CD4-positive, CD25-positive, alpha-beta regulatory T cell (primary cell): ENCODE measurements at regions not wholly inside any gene's neighbourhood (a gene's known extent, or its start where the extent isn't known, plus 50 kb on each side); places are given as distances from the start of the nearest gene placed in this dataset.

ENCODE experiments used
- ATAC-seq, 2 donors: fragments of 150-1000 bp; cut with Tn5 transposase; one replicate each; pipeline ENCODE4 v1.10.0; 2021; ENCODE audit warnings: low read depth in 2 of 2, moderate number of reproducible peaks in 2 of 2, moderate library complexity in 1 of 2
- DNase-seq, 3 donors: peaks; one replicate each; pipeline versions ENCODE4 v3.0.0 to v3.0.0-alpha.2; 2012 to 2022; ENCODE audit warnings: mixed read lengths in 1 of 3
- H3K27ac ChIP-seq: one replicate; pipeline ENCODE4 v1.7.0; 2013; ENCODE audit warnings: mild to moderate bottlenecking, low read length; ENCODE audit not compliant: insufficient read depth, poor library complexity, severe bottlenecking
- H3K27me3 ChIP-seq: one replicate; pipeline ENCODE4 v1.7.0; 2013; ENCODE audit warnings: low read length; ENCODE audit not compliant: control insufficient read depth, insufficient read depth
- H3K36me3 ChIP-seq: one replicate; pipeline ENCODE4 v1.7.0; 2013; ENCODE audit warnings: mild to moderate bottlenecking, low read length, moderate library complexity; ENCODE audit not compliant: control insufficient read depth, insufficient read depth
- H3K4me1 ChIP-seq: 2 replicates; pipeline ENCODE4 v1.7.0; 2013; ENCODE audit warnings: mild to moderate bottlenecking, low read length; ENCODE audit not compliant: insufficient read depth, control insufficient read depth, poor library complexity, severe bottlenecking
- H3K4me3 ChIP-seq: one replicate; pipeline ENCODE4 v1.7.0; 2013; ENCODE audit warnings: low read depth, mild to moderate bottlenecking, low read length, moderate library complexity
- H3K9me3 ChIP-seq, 2 experiments: 1 replicate in 1 of 2; 2 replicates in 1 of 2; pipeline ENCODE4 v1.7.0; 2013; ENCODE audit warnings: low read length in 2 of 2, mild to moderate bottlenecking in 1 of 2, moderate library complexity in 1 of 2; ENCODE audit not compliant: control insufficient read depth in 2 of 2
- H3K27ac Mint-ChIP-seq, 3 donors: one replicate each; pipeline ENCODE4 v1.8.0; 2020 to 2022; ENCODE audit warnings: mild to moderate bottlenecking in 3 of 3, mixed read lengths in 3 of 3, moderate library complexity in 2 of 3
- H3K27me3 Mint-ChIP-seq: one replicate; pipeline ENCODE4 v1.8.0; 2022; ENCODE audit warnings: mild to moderate bottlenecking, mixed read lengths
- H3K36me3 Mint-ChIP-seq: one replicate; pipeline ENCODE4 v1.8.0; 2020; ENCODE audit warnings: mixed read lengths
- H3K4me1 Mint-ChIP-seq, 4 donors: one replicate each; pipeline ENCODE4 v1.8.0; 2020 to 2022; ENCODE audit warnings: mixed read lengths in 4 of 4, mild to moderate bottlenecking in 1 of 4
- H3K4me3 Mint-ChIP-seq, 4 donors: one replicate each; pipeline ENCODE4 v1.8.0; 2020 to 2022; ENCODE audit warnings: mild to moderate bottlenecking in 4 of 4, mixed read lengths in 4 of 4, moderate library complexity in 3 of 4
- H3K9me3 Mint-ChIP-seq, 7 donors: one replicate each; pipeline ENCODE4 v1.8.0; 2020 to 2022; ENCODE audit warnings: mixed read lengths in 7 of 7, mild to moderate bottlenecking in 3 of 7, moderate library complexity in 2 of 7

DNA sequence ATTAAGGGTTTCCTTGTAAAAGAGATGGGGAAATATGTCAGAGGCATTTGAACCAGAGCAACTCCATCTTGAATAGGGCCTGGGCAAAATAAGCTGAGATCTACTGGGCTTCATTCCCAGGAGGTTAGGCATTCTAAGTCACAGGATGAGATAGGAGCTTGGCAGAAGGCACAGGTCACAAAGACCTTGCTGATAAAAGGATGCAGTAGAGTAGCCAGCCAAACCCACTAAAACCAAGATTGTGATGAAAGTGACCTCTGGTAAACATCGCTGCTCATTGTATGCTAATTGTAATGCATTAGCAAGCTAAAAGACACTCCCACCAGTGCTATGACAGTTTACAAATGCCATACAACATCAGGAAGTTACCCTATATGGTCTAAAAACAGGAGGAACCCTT, 1390.3 kb downstream of the RAPGEF2 start:
- H3K4me3 Mint-ChIP-seq = no peak overlapping the region
- Histone ChIP-seq H3K4me3 (no peak overlapping the region), H3K9me3 (peaks cover 3 to 8% of the 10 kb centered on the region in 2 experiments), H3K27ac (no peak overlapping the region), H3K4me1 (no peaks in the 10 kb centered on the region), H3K36me3 (no peaks in the 10 kb centered on the region), H3K27me3 (no peaks in the 10 kb centered on the region)
- H3K9me3 Mint-ChIP-seq = peaks cover 0 to 39% (median 6%) of the 10 kb centered on the region in 7 donors
- no peaks in the 10 kb centered on the region for H3K27me3 Mint-ChIP-seq
- no peak for DNase-seq
- no peaks in the 10 kb centered on the region for H3K36me3 Mint-ChIP-seq
- H3K27ac Mint-ChIP-seq = no peak overlapping the region
- no peaks in the 10 kb centered on the region for H3K4me1 Mint-ChIP-seq
- no peak for ATAC-seq

DNA sequence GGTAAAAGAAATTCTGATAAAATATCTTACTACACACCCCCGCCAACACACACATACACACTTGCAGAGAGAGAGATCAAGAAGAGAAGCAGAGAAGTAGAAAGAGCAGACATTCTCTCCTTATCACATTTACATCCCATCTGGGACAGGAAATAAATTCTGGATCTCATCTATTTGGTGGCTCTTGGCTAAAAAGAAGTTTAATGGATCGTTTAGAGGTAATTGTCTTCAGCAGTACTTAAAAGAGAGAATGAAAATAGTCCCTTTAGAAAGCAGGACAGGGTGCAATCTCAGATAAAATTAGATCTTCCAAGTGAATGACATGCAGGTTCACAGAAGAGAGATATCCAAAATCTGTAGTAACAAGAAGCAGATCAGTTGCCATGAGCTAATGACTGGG, 1392.5 kb downstream of the RAPGEF2 start:
- H3K4me1 ChIP-seq = no peaks in the 10 kb centered on the region
- DNase-seq = no peak
- no peak overlapping the region for H3K4me3 Mint-ChIP-seq
- H3K27me3 ChIP-seq = no peaks in the 10 kb centered on the region
- no peak for ATAC-seq
- no peaks in the 10 kb centered on the region for H3K36me3 ChIP-seq
- H3K9me3 ChIP-seq = peaks cover 0 to 5% of the 10 kb centered on the region in 2 experiments
- no peaks in the 10 kb centered on the region for H3K36me3 Mint-ChIP-seq
- H3K4me3 ChIP-seq = no peak overlapping the region
- no peaks in the 10 kb centered on the region for H3K27me3 Mint-ChIP-seq
- peaks cover 0 to 23% (median 8%) of the 10 kb centered on the region in 7 donors for H3K9me3 Mint-ChIP-seq
- H3K4me1 Mint-ChIP-seq = no peaks in the 10 kb centered on the region
- H3K27ac Mint-ChIP-seq = no peak overlapping the region
- no peak overlapping the region for H3K27ac ChIP-seq

- Mint-ChIP-seq H3K4me3 (no peak overlapping the region), H3K27me3 (no peaks in the 10 kb centered on the region), H3K4me1 (no peaks in the 10 kb centered on the region), H3K27ac (no peak overlapping the region), H3K9me3 (peaks cover 4 to 13% (median 8%) of the 10 kb centered on the region in 7 donors), H3K36me3 (no peaks in the 10 kb centered on the region)
- no peak overlapping the region for H3K4me3 ChIP-seq
- no peak overlapping the region for H3K27ac ChIP-seq
- no peaks in the 10 kb centered on the region for H3K36me3 ChIP-seq
- H3K27me3 ChIP-seq = no peaks in the 10 kb centered on the region
- DNase-seq (no peak), ATAC-seq (no peak)
- H3K9me3 ChIP-seq = peaks cover 0 to 5% of the 10 kb centered on the region in 2 experiments
- H3K4me1 ChIP-seq = no peaks in the 10 kb centered on the region
These were observed 1395.3 kb downstream of the RAPGEF2 start for GRCh38 chr4:160498211-160498610.

GRCh38 chr4:160505724-160506123, 1402.8 kb downstream of the RAPGEF2 start:
- ATAC-seq (no peak), DNase-seq (no peak)
- Histone ChIP-seq H3K9me3 (no peaks in the 10 kb centered on the region), H3K27ac (no peak overlapping the region), H3K4me1 (no peaks in the 10 kb centered on the region), H3K27me3 (no peaks in the 10 kb centered on the region), H3K36me3 (no peaks in the 10 kb centered on the region), H3K4me3 (no peak overlapping the region)
- Mint-ChIP-seq H3K4me1 (no peaks in the 10 kb centered on the region), H3K36me3 (no peaks in the 10 kb centered on the region), H3K4me3 (no peak overlapping the region), H3K9me3 (peaks cover 3 to 21% (median 5%) of the 10 kb centered on the region in 7 donors), H3K27ac (no peak overlapping the region), H3K27me3 (no peaks in the 10 kb centered on the region)

DNA sequence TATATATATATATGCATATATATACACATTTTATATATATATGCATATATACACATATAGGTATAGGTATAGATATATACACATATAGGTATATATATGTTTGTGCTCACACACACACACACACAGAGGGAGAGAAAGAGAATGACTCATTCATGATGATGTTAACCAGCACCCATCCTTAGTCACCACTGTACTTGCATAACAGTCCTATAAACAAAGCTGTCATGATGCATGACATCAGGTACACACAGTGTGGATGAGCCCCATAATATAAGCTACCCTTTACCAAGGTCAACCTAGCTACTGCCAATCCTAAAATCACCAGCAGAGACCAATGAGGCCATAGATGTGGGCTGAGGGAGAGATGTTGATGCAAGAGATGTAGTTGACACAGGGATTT, 1408.0 kb downstream of the RAPGEF2 start:
- Mint-ChIP-seq H3K4me3 (no peak overlapping the region), H3K9me3 (peaks cover 0 to 11% (median 5%) of the 10 kb centered on the region in 7 donors), H3K27me3 (no peaks in the 10 kb centered on the region), H3K36me3 (no peaks in the 10 kb centered on the region), H3K27ac (no peak overlapping the region), H3K4me1 (no peaks in the 10 kb centered on the region)
- DNase-seq = no peak
- no peak for ATAC-seq
- Histone ChIP-seq H3K27me3 (no peaks in the 10 kb centered on the region), H3K27ac (no peak overlapping the region), H3K9me3 (no peaks in the 10 kb centered on the region), H3K4me3 (no peak overlapping the region), H3K4me1 (no peaks in the 10 kb centered on the region), H3K36me3 (no peaks in the 10 kb centered on the region)

GRCh38 chr4:160514126-160514525, 1411.2 kb downstream of the RAPGEF2 start:
- Mint-ChIP-seq H3K27me3 (no peaks in the 10 kb centered on the region), H3K9me3 (peaks cover 1 to 12% (median 5%) of the 10 kb centered on the region in 7 donors), H3K27ac (no peak overlapping the region), H3K4me3 (no peak overlapping the region), H3K36me3 (no peaks in the 10 kb centered on the region), H3K4me1 (no peaks in the 10 kb centered on the region)
- Histone ChIP-seq H3K4me1 (no peaks in the 10 kb centered on the region), H3K27me3 (no peaks in the 10 kb centered on the region), H3K4me3 (no peak overlapping the region), H3K9me3 (no peaks in the 10 kb centered on the region), H3K27ac (no peak overlapping the region), H3K36me3 (no peaks in the 10 kb centered on the region)
- DNase-seq (no peak), ATAC-seq (no peak)

- Mint-ChIP-seq H3K36me3 (no peaks in the 10 kb centered on the region), H3K9me3 (peaks cover 0 to 15% (median 3%) of the 10 kb centered on the region in 7 donors), H3K4me3 (no peak overlapping the region), H3K27ac (no peak overlapping the region), H3K4me1 (no peaks in the 10 kb centered on the region), H3K27me3 (no peaks in the 10 kb centered on the region)
- no peak for ATAC-seq
- H3K4me1 ChIP-seq = no peaks in the 10 kb centered on the region
- H3K27ac ChIP-seq = no peak overlapping the region
- H3K36me3 ChIP-seq = no peaks in the 10 kb centered on the region
- no peak for DNase-seq
- H3K9me3 ChIP-seq = peaks cover 0 to 11% of the 10 kb centered on the region in 2 experiments
- no peak overlapping the region for H3K4me3 ChIP-seq
- no peaks in the 10 kb centered on the region for H3K27me3 ChIP-seq
These were observed 1420.4 kb downstream of the RAPGEF2 start for GRCh38 chr4:160523231-160523630.

DNA sequence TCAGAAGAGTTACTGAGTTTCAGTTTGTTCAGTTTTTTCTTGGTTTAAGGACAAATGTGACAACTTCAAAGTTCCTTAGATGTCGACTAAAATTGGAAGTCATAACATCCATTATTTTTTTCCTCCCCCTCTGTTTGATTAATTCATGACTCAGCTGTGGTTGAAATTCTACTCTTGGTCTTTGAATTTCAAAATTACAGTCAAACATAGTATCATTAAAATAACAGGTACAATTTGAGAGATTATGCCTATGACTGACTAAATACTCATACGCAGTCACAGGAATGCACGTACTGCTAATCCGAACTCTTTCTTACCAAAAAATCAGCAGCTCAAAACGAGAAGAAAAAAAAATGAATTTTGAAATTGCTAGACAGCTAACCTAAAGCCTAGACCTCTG, 1434.8 kb downstream of the RAPGEF2 start:
- ATAC-seq (no peak), DNase-seq (no peak)
- H3K27ac Mint-ChIP-seq = no peak overlapping the region
- H3K36me3 Mint-ChIP-seq = no peaks in the 10 kb centered on the region
- no peaks in the 10 kb centered on the region for H3K27me3 ChIP-seq
- H3K4me1 ChIP-seq = no peaks in the 10 kb centered on the region
- no peak overlapping the region for H3K4me3 ChIP-seq
- H3K36me3 ChIP-seq = no peaks in the 10 kb centered on the region
- H3K9me3 Mint-ChIP-seq = peaks cover 0 to 17% (median 4%) of the 10 kb centered on the region in 7 donors
- no peak overlapping the region for H3K27ac ChIP-seq
- no peak overlapping the region for H3K4me3 Mint-ChIP-seq
- H3K27me3 Mint-ChIP-seq = no peaks in the 10 kb centered on the region
- peaks cover 0 to 3% of the 10 kb centered on the region in 2 experiments for H3K9me3 ChIP-seq
- no peaks in the 10 kb centered on the region for H3K4me1 Mint-ChIP-seq
